Astrocyte of the spinal cord (primary cell): ENCODE measurements at regions not wholly inside any gene's neighbourhood (a gene's known extent, or its start where the extent isn't known, plus 50 kb on each side); places are given as distances from the start of the nearest gene placed in this dataset.

Source experiments
- DNase-seq: peaks from one replicate; pipeline ENCODE4 v3.0.0; 2011; ENCODE audit warnings: low read depth, low spot score
- H3K4me3 ChIP-seq: 2 replicates; pipeline ENCODE4 v1.5.1; 2011; ENCODE audit warnings: low read depth, mild to moderate bottlenecking, low read length, moderate library complexity
- CTCF ChIP-seq: IDR thresholded peaks from 2 replicates; pipeline ENCODE4 v1.5.1; 2012; ENCODE audit warnings: low read depth, mild to moderate bottlenecking, low read length, inconsistent platforms
- in situ Hi-C: cut with HindIII; loops from 2 replicates; pipeline ENCODE4 v1.10.0; 2017; ENCODE audit warnings: low sequenced_read_pairs

GRCh38 chr12:98410356-98410755, 105.0 kb upstream of the TMPO start:
- in situ Hi-C loops: no loop called here
- no peak overlapping the region for H3K4me3 ChIP-seq

GRCh38 chr12:98416845-98417244, 98.5 kb upstream of the TMPO start:
- in situ Hi-C loops: no loop called here
- TF ChIP-seq CTCF: peak; percentile 30
- DNase-seq: peak; percentile 44
- no peak overlapping the region for H3K4me3 ChIP-seq

More at GRCh38 chr12:98410356-98410755, 105.0 kb upstream of the TMPO start:
- no peak for TF ChIP-seq CTCF
- no peak for DNase-seq

- in situ Hi-C loops: no loop called here
- DNase-seq: no peak
- H3K4me3 ChIP-seq: no peak overlapping the region
- TF ChIP-seq CTCF: no peak
These were observed 98.1 kb upstream of the TMPO start for GRCh38 chr12:98417266-98417665.

- H3K4me3 ChIP-seq: no peak overlapping the region
- in situ Hi-C loops: no loop called here
- peak; percentile 97 for DNase-seq
- no peak for TF ChIP-seq CTCF
These were observed 96.9 kb upstream of the TMPO start for GRCh38 chr12:98418357-98419075.

- TF ChIP-seq CTCF: no peak
- no peak for DNase-seq
- in situ Hi-C loops: no loop called here
- no peak overlapping the region for H3K4me3 ChIP-seq
These were observed 96.2 kb upstream of the TMPO start for GRCh38 chr12:98419081-98419794.

- no peak for DNase-seq
- no peak for TF ChIP-seq CTCF
- H3K4me3 ChIP-seq: no peak overlapping the region
- in situ Hi-C loops: no loop called here
These were observed 95.5 kb upstream of the TMPO start for GRCh38 chr12:98419795-98420404.
